B cell (primary cell): ENCODE measurements at regions not wholly inside any gene's neighbourhood (a gene's known extent, or its start where the extent isn't known, plus 50 kb on each side); places are given as distances from the start of the nearest gene placed in this dataset.
"Not testable (repeated sequence)": the region's sequence is repeated elsewhere in the genome, so short reads cannot be mapped to it uniquely, and the experiment has no call there.

Source experiments
- ATAC-seq: fragments of 200-7000 bp; cut with Tn5 transposase; one replicate; pipeline ENCODE4 v1.10.0; 2021; ENCODE audit warnings: low read depth, mild to moderate bottlenecking, moderate number of reproducible peaks, moderate library complexity
- CTCF ChIA-PET: fragments of 350-600 bp; sonication (Branson Sonifier 250); formaldehyde crosslinking; loops from one replicate; lab custom pipeline; 2021; ENCODE audit warnings: antibody characterized with exemption, inconsistent platforms; lab: Charles Lee
- POLR2A ChIA-PET: fragments of 350-600 bp; sonication (Branson Sonifier 250); formaldehyde crosslinking; loops from one replicate; lab custom pipeline; 2021; ENCODE audit warnings: antibody characterized with exemption; lab: Charles Lee
- DNase-seq: peaks from one replicate; pipeline ENCODE4 v3.0.0; 2013
- H2AFZ ChIP-seq: 2 replicates; pipeline ENCODE4 v1.6.1; 2012; ENCODE audit warnings: mild to moderate bottlenecking, low read depth, low read length; ENCODE audit not compliant: insufficient read depth, poor library complexity, severe bottlenecking
- H3K27ac ChIP-seq, 2 donors: 1 replicate in 1 of 2; 2 replicates in 1 of 2; pipeline ENCODE4 v1.5.1; 2012 to 2013; ENCODE audit warnings: low read length in 2 of 2, mild to moderate bottlenecking in 2 of 2, moderate library complexity in 1 of 2
- H3K27me3 ChIP-seq, 4 experiments: fragments of 200-600 bp in 1 of 4; sonication (generic) in 1 of 4; replicated peaks in 1 of 4; 1 replicate in 2 of 4; 2 replicates in 2 of 4; pipeline versions ENCODE4 v1.6.1 to v1.7.0; 2013 to 2016; ENCODE audit warnings: low read length in 3 of 4, mild to moderate bottlenecking in 2 of 4, mixed read lengths in 1 of 4, moderate library complexity in 1 of 4; ENCODE audit not compliant: insufficient read depth in 4 of 4, control insufficient read depth in 3 of 4; ENCODE audit errors: control extremely low read depth in 1 of 4
- H3K36me3 ChIP-seq, 2 experiments: replicated peaks in 1 of 2; 1 replicate in 1 of 2; 2 replicates in 1 of 2; pipeline versions ENCODE4 v1.6.1 to v1.7.1; 2013; ENCODE audit warnings: low read length in 1 of 2; ENCODE audit not compliant: insufficient read depth in 2 of 2, control insufficient read depth in 1 of 2; ENCODE audit errors: control extremely low read depth in 1 of 2, extremely low read depth in 1 of 2
- H3K4me1 ChIP-seq, 2 donors: fragments of 200-600 bp in 1 of 2; sonication (generic) in 1 of 2; 1 replicate in 1 of 2; 2 replicates in 1 of 2; pipeline versions ENCODE4 v1.5.1 to v1.6.1; 2013 to 2017; ENCODE audit warnings: low read length in 2 of 2; ENCODE audit not compliant: control insufficient read depth in 2 of 2, insufficient read depth in 2 of 2
- H3K4me2 ChIP-seq: replicated peaks from 2 replicates; pipeline ENCODE3; 2012; ENCODE audit warnings: mild to moderate bottlenecking, low read depth, low read length; ENCODE audit not compliant: poor library complexity, severe bottlenecking
- H3K4me3 ChIP-seq, 5 experiments: fragments of 200-600 bp in 1 of 5; sonication (generic) in 1 of 5; 1 replicate in 3 of 5; 2 replicates in 2 of 5; pipeline versions ENCODE4 v1.5.1 to v1.7.0; 2011 to 2016; ENCODE audit warnings: low read length in 4 of 5, mild to moderate bottlenecking in 4 of 5, low read depth in 2 of 5, control low read depth in 1 of 5, moderate library complexity in 1 of 5; ENCODE audit not compliant: insufficient read depth in 1 of 5; ENCODE audit errors: control extremely low read depth in 1 of 5, extremely low read depth in 1 of 5
- H3K79me2 ChIP-seq: fragments of 200-600 bp; sonication (generic); one replicate; pipeline ENCODE4 v1.6.0; 2016; ENCODE audit warnings: low read length; ENCODE audit not compliant: control insufficient read depth, insufficient read depth
- H3K9ac ChIP-seq: fragments of 200-600 bp; sonication (generic); 2 replicates; pipeline ENCODE4 v1.6.1; 2017; ENCODE audit warnings: mild to moderate bottlenecking, low read length, moderate library complexity
- H3K9me3 ChIP-seq, 3 donors: one replicate each; pipeline versions ENCODE4 v1.6.1 to v1.7.1; 2013; ENCODE audit warnings: low read length in 2 of 3; ENCODE audit not compliant: control insufficient read depth in 2 of 3, insufficient read depth in 1 of 3; ENCODE audit errors: control extremely low read depth in 1 of 3
- H4K20me1 ChIP-seq: 2 replicates; pipeline ENCODE4 v1.6.0; 2012; ENCODE audit warnings: mild to moderate bottlenecking, low read length; ENCODE audit not compliant: insufficient read depth, control insufficient read depth, poor library complexity, severe bottlenecking
- H3K27ac Mint-ChIP-seq: one replicate; pipeline ENCODE4 v1.8.0; 2021; ENCODE audit warnings: mixed read lengths
- H3K27me3 Mint-ChIP-seq: one replicate; pipeline ENCODE4 v1.8.0; 2021; ENCODE audit warnings: mixed read lengths
- H3K4me1 Mint-ChIP-seq: one replicate; pipeline ENCODE4 v1.8.0; 2021; ENCODE audit warnings: mixed read lengths
- H3K4me3 Mint-ChIP-seq: one replicate; pipeline ENCODE4 v1.8.0; 2021; ENCODE audit warnings: mixed read lengths
- H3K9me3 Mint-ChIP-seq: one replicate; pipeline ENCODE4 v1.8.0; 2022; ENCODE audit warnings: mixed read lengths; ENCODE audit not compliant: insufficient read depth
- EZH2 ChIP-seq: IDR thresholded peaks from 2 replicates; pipeline ENCODE4 v1.6.1; 2012; ENCODE audit warnings: borderline replicate concordance, low read depth, mild to moderate bottlenecking, moderate library complexity, low read length; ENCODE audit not compliant: insufficient read depth, poor library complexity, severe bottlenecking
- WGBS: methylation state at CpG from one replicate; pipeline ENCODE4 v1.1.5; 2013; ENCODE audit warnings: missing lambda C conversion rate; ENCODE audit not compliant: insufficient coverage; 5-methylcytosine and 5-hydroxymethylcytosine counted together
- intact Hi-C: fragments of 100-400 bp; cut with micrococcal nuclease; formaldehyde crosslinking; loops from one replicate; pipeline ENCODE4 v1.10.0; 2022
- TF ChIP-seq, protein P1 (sequence below): fragments of 200-600 bp; IDR thresholded peaks from one replicate; pipeline ENCODE4 v1.8.0; 2022; ENCODE audit warnings: antibody characterized with exemption, mild to moderate bottlenecking

DNA sequence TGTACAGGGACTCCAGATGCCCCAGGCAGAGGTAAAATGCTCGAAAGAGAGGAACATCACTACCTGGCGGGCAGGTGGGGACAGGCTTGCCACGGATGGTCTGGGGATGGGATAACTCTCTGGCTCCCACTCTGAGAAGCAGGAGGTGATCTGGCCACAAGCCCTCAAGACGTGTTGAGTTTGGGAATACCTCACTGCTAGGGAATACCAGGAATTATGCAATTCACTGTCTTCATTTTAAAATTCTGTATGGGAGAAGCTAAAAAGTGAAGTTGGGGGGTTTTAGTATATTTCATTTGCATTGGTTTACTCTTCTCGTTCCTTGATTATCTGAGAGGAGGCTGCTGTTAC lies 510.4 kb downstream of the CCDC171 start:
- POLR2A ChIA-PET: no interaction called here
- no peaks in the 10 kb centered on the region for H4K20me1 ChIP-seq

DNA sequence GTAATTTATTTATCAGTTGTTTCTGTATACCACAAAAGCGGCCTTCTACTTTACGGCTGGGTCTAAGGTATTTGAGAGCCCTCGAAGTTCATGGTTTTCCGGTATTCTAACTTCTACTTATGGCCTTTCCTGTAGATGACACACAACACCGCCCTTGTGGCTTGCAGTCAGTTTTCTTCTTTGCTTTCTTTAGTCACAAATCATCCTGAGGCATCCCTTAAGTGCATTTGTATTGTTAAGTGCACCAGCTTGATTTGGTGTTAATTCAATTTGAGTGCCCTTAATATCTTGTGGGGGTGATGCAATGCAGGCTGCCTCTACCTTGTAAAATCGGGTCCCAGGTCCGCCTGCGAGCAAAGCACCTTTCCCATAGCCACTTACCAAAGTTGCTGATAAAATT lies 511.9 kb downstream of the CCDC171 start:
- no peaks in the 10 kb centered on the region for H3K4me1 ChIP-seq
- Mint-ChIP-seq H3K27ac (no peak overlapping the region), H3K27me3 (no peaks in the 10 kb centered on the region), H3K4me1 (no peaks in the 10 kb centered on the region), H3K9me3 (peaks cover 2% of the 10 kb centered on the region), H3K4me3 (no peak overlapping the region)
- CTCF ChIA-PET: no interaction called here
- H3K9ac ChIP-seq: no peak overlapping the region
- 92% methylated on average over 5 of the region's 8 CpGs for WGBS
- H3K9me3 ChIP-seq: peaks cover 0 to 5% (median 0%) of the 10 kb centered on the region in 3 donors
- POLR2A ChIA-PET: no interaction called here
- no peaks in the 10 kb centered on the region for H3K36me3 ChIP-seq
- no peak overlapping the region for H3K27ac ChIP-seq
- no peak overlapping the region for H2AFZ ChIP-seq
- H3K4me3 ChIP-seq: no peak overlapping the region
- ATAC-seq (no peak), DNase-seq (no peak)
- intact Hi-C loops: no loop called here
- H3K79me2 ChIP-seq: no peaks in the 10 kb centered on the region
- H3K27me3 ChIP-seq: no peaks in the 10 kb centered on the region
- no peaks in the 10 kb centered on the region for H4K20me1 ChIP-seq
- no peak overlapping the region for H3K4me2 ChIP-seq
- no peak for TF ChIP-seq EZH2
- TF ChIP-seq, protein P1, sequence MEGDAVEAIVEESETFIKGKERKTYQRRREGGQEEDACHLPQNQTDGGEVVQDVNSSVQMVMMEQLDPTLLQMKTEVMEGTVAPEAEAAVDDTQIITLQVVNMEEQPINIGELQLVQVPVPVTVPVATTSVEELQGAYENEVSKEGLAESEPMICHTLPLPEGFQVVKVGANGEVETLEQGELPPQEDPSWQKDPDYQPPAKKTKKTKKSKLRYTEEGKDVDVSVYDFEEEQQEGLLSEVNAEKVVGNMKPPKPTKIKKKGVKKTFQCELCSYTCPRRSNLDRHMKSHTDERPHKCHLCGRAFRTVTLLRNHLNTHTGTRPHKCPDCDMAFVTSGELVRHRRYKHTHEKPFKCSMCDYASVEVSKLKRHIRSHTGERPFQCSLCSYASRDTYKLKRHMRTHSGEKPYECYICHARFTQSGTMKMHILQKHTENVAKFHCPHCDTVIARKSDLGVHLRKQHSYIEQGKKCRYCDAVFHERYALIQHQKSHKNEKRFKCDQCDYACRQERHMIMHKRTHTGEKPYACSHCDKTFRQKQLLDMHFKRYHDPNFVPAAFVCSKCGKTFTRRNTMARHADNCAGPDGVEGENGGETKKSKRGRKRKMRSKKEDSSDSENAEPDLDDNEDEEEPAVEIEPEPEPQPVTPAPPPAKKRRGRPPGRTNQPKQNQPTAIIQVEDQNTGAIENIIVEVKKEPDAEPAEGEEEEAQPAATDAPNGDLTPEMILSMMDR: no peak

More for the DNA sequence above, 510.4 kb downstream of the CCDC171 start:
- no peaks in the 10 kb centered on the region for H3K4me1 Mint-ChIP-seq
- H3K4me1 ChIP-seq: no peaks in the 10 kb centered on the region
- H3K4me3 Mint-ChIP-seq: no peak overlapping the region
- WGBS: 93% methylated on average over 5 of the region's 5 CpGs
- no peaks in the 10 kb centered on the region for H3K79me2 ChIP-seq
- H3K27ac Mint-ChIP-seq: no peak overlapping the region
- H3K27me3 Mint-ChIP-seq: no peaks in the 10 kb centered on the region
- no peak overlapping the region for H3K4me2 ChIP-seq
- no peak overlapping the region for H2AFZ ChIP-seq
- no peak for TF ChIP-seq EZH2
- H3K9ac ChIP-seq: no peak overlapping the region
- intact Hi-C loops: no loop called here
- H3K27ac ChIP-seq: no peak overlapping the region
- H3K9me3 Mint-ChIP-seq: no peaks in the 10 kb centered on the region
- DNase-seq: no peak
- H3K4me3 ChIP-seq: no peak overlapping the region
- no peak for ATAC-seq
- no peaks in the 10 kb centered on the region for H3K36me3 ChIP-seq
- H3K27me3 ChIP-seq: no peaks in the 10 kb centered on the region
- H3K9me3 ChIP-seq: no peaks in the 10 kb centered on the region
- CTCF ChIA-PET: no interaction called here

DNA sequence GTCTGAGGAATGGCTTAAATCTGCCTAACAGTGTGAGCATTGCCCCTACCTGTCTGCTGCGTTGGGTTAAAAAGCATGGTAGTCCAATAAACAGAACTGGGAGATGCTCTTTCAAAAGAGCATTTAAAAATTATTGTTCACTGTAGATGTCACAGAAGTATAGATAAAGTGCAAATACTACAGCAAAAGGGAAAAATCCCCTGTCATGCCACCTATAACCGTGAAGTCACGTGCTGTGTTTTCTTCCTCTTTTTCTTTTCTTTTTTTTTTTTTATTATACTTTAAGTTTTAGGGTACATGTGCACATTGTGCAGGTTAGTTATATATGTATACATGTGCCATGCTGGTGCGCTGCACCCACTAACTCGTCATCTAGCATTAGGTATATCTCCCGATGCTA lies 513.4 kb downstream of the CCDC171 start:
- peaks cover 0 to 11% (median 0%) of the 10 kb centered on the region in 3 donors for H3K9me3 ChIP-seq
- H3K27ac Mint-ChIP-seq, H3K27ac ChIP-seq, H2AFZ ChIP-seq, CTCF ChIA-PET, H3K27me3 Mint-ChIP-seq, H3K9me3 Mint-ChIP-seq, H3K36me3 ChIP-seq, DNase-seq, H3K4me3 Mint-ChIP-seq, H3K4me2 ChIP-seq, ATAC-seq, H3K4me3 ChIP-seq, H3K4me1 Mint-ChIP-seq, H3K4me1 ChIP-seq, H3K9ac ChIP-seq, H3K27me3 ChIP-seq, H4K20me1 ChIP-seq, intact Hi-C loops, POLR2A ChIA-PET, H3K79me2 ChIP-seq: not testable (repeated sequence)
- WGBS: no CpG with 5 or more reads among the region's 6 CpGs
